HG02852 (cell line): ENCODE measurements at regions not wholly inside any gene's neighbourhood (a gene's known extent, or its start where the extent isn't known, plus 50 kb on each side); places are given as distances from the start of the nearest gene placed in this dataset.

Experiments used
- ATAC-seq: cut with Tn5 transposase; IDR thresholded peaks from one replicate; pipeline ENCODE4 v1.9.1; 2021; ENCODE audit warnings: mild to moderate bottlenecking, moderate library complexity; ENCODE audit not compliant: unreplicated experiment

DNA sequence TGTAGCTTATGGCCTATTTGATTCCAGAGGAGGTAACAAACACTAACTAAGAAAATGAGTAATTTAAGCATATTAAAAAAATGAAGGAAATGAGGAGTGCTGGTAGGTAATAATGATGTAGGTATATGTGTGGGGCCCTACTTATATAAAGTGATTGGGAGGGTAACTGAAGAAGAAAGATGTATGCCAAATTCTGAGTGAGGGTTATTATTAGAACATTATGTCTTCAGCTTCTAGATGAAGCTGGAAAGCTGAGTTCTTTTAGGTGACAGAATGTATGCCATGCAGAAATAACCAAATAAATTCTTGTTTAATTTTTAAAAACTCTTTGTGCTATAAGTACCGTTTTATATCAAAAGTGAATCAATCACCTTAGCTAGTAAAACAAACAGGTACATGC is 479.6 kb upstream of the TENM4 start:
- ATAC-seq, result no peak

DNA sequence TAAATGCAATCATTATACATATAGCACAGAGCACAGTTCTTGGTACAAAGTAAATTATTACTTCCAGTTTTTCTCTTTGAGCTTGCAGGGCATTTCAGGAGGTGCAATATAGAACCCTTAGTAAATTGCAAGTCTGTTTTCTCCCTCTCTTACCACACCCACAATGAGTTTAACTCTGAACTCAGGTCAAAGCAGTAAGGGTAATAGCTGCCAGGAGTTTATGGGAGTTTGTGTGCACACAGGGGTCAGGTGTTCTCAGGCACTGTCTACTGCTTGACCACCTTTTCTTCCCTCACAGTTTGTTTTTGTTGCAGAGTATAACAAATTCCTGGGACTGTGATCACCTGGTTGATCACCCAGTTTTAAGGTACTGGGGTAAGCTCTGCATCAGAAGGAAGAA is 478.5 kb upstream of the TENM4 start:
- no peak for ATAC-seq

DNA sequence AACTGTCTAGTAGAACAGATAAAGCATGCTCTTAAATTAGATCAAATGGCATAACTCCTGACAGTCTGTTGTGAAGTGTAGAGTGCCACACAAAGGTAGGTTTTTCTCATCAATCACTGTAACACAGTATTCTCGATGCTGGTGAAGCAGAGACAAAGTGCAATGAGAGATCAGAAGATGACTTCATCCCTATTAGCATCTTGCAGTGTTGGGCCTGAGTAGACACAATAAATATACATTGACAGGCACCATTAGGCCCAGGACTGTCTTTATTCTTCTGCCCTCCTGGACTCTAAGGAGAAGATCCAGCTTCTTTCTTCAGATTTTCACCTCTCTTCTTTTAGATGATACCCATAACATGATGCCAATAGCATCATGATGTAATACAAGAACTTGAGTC is 478.0 kb upstream of the TENM4 start:
- ATAC-seq, result no peak

DNA sequence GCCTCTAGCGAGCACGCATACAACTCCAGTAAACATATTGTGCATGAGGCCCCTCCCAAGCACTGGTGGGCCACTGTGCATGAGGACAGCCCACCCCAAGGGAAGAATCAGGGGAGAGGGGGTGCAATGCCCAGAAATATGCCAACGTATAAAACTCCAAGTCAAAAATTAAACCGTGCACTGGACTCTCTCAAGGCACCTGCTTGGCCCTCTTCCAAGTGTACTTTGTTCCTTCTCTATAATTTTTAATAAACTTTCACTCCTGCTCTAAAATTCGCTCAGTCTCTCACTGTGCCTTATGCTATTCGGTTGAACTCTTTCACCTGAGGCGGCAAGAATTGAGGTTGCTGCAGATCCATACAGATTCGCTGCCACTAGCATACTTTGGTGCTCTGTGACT is 465.3 kb upstream of the TENM4 start:
- no peak for ATAC-seq

DNA sequence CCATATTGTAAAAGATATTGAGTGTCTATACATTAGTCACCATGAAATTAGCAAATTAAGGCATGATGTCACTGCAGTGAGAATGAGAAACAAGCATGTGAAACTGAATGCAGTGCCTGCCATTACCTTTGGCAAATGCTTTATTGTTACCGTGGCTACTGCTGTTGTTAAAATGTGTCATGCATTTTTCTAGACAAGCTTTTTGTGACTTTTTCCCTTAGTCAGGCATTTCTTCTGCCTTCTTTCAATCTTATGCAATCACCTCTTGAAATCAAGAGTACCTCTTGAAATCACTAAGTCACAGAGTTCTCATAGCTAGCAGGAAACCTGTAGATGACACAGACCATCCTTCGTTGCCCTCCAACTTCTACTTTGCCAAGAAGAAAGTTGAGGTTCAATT is 461.7 kb upstream of the TENM4 start:
- no peak for ATAC-seq

DNA sequence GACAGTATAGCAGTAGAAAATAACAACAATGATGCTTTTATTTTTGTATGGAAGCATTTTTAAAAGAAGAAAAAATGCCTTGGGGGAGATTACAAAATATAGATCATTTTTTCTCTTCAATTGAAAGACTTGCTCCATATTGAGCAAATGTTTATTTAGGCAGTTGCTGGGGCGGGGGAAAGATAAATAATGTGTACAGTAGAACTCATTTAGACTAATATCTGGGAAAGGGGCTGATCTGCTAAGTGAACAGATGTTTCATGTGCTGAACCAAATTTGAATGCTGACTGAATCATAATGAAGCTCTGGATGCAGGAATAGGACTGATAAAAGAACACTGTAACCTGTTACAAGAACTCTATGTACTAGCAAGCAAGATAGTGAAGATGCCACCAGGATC is 457.1 kb upstream of the TENM4 start:
- ATAC-seq, result no peak

DNA sequence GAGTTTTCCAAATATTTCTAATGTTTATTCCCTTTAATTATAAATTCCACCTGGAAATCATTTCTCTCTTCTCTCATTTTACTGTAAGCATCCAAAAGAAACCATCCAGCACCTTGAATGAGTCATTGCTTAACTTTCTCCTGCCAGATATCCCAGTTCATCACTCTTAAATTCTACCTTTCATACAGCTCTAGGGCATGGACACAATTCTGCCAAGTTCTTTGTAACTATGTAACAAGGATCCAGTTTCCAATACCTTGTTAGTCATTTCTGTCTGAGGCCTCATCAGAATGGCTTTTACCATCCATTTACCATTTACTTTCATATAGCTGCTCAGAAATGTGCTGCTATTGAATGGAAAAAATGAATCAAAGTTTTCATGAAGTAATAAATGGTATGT is 455.4 kb upstream of the TENM4 start:
- ATAC-seq, result no peak

DNA sequence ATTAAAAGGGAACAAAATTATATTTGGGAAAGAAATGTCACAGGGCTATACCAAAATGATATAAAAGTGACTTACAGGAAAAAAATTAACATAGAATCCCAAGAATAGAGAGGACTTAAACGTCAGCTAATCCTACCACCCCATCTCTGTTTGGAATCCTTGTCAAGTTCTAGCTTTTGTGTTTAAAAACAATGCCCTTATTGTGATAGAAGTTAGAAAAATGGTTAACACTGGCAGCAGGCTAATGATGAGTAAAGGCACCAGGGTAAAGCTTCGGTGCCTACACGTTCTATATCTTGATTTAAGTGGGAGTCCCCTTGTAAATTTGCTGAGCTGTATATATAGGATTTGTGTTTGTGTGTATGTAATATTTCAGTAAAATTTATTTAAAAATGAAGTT is 453.3 kb upstream of the TENM4 start:
- no peak for ATAC-seq

DNA sequence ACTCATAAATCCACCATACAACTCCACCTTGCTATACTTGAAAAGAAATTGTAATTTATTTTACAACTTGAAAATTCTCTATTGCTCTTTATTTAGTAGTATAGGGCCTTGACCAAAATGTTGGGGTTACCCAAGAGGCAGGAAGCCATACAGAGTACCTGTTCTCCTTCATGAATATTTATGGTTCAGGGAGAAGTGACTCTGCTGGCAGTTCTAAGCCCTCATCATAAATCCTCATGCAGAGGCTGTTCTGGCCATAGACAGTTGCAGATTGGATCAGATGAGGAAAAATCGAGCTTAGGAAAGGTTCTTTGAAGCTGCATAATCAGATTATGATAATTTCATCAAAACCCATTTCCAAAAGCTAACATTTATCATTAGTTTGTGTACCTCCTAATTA is 449.4 kb upstream of the TENM4 start:
- no peak for ATAC-seq

DNA sequence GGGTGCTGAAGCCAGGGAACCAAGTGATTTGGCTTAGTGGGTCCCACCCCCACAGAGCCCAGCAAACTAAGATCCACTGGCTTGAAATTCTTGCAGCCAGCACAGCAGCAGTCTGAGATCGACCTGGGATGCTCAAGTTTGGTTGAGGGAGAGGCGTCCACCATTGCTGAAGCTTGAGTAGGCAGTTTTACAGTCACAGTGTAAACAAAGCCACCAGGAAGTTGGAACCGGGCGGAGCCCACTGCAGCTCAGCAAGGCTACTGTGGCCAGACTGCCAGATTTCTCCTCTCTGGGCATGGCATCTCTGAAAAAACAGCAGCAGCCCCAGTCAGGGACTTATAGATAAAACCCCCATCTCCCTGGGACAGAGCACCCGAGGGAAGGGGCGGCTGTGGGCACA is 424.1 kb upstream of the TENM4 start:
- ATAC-seq, result no peak

DNA sequence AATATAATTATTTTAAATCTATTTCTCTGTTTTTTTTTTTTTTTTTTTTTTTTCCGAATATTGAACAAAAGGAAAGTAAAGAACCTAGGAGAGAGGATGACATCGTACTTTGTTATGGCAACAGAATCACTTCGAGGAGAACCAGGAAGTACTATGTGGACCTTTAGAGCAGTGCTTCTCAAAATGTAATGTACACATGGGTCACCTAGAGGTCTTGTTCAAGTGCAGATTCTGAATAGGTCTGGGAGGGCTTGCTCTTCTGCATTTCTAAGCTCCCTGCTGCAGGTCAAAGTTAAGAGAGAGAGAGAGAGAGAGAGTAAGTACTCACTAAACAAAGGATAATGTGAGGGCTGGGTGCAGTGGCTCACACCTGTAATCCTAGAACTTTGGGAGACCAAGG is 419.5 kb upstream of the TENM4 start:
- ATAC-seq, result no peak

DNA sequence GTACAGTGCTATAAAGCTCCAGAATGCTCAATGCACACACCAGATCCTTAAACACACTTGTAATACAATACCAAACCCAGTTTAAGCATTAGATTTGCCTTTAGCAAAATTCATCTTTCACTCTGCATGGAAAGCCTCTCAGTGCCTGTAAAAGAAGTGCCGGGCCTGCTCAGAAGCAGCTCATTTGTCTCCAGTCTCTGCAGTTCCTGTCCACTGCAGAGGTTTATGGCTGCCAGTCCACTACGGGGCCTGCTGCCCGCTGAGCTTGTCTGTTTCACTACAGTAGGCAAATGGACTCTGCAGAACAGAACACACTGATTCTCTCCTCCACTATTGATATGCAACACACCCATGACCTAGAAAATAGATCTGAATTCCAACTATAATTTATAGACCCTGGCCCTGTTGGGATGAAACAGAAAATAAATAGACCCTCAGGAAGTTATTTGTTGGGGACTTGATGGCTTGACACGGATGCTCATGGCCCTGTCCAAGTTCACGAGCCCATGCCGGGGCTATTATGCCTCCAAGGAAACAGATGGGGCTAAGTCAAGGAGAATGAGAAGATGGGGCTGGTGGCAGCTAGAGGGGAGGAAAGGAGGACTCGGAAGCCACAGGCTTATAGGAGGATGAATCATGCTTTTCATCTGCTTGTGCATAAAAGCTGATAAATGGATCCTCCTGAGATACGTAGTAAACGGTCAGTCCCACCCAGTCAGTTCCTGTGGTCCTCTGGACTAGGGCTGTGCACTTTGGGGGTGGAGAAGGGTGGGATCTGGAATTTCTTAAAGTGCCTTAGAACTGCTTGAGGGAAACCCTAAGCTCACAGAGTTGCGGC is 416.8 kb upstream of the TENM4 start:
- no peak for ATAC-seq

DNA sequence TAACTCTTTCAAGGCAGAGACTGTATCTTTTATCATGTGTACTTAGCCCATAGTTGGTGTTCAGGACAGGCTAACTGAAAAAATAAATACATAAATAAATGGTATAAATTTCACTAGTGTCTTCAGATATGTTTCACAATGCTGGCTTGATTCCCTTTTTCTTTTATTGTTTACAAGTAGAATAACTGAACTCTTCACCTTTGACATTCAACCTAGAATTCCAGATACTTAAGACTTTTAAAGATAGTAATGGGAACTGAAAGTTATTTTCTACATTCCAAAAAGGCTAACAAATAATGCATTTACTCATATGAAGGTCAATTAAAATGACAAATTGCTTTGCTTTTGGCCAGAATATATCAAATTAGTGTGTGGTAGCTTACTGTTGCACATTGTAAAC is 411.3 kb upstream of the TENM4 start:
- no peak for ATAC-seq

DNA sequence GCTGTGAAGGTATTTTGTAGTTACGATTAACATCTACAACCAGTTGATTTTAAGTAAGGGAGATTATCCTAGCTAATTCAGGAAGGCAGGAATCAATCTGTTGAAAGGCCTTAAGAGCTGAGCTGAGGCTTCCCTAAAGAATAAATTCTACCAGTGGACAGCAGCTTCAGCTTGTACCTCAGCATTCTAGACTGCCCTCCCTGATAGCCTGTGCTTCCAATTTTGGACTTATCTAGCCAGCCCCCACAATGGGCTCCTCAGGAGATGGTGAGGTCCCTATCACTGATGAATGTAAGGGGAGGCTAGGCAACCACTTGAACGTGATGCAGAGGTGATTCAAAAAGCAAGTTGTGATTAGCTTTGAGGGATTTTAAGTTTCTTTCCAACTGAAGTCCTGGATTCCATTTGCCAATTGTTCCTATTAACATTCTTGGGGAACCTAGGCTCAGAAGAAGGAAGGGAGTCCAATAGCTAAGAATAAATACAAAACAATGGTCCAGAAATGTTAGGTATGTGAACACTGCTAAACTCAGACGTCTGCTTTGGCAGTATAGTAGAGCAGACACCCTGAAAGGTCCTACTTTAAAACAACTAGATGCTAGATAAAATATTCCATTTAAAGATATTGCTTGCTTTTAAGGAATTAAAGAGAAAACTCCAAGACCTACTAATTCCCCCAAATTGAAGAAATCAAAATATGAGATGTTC is 404.3 kb upstream of the TENM4 start:
- no peak for ATAC-seq

DNA sequence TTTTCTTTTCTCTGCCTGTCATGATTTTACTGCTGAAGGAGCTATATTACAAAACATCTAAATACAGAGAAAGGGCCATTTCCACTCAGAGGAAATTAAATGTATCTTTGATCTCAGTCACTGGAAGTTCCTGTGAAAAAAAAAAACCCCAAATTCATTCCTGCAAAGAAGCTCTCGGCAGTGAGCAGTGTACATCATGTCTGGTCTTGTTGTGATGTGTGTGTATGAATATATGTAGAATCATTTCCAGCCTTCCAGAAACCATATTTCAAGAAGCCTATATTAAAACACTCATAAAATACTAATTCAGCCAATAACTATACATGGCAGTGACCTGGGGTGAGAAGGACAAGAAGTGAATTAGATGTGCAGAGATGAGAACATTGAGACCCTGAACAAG is 393.2 kb upstream of the TENM4 start:
- ATAC-seq, result no peak

DNA sequence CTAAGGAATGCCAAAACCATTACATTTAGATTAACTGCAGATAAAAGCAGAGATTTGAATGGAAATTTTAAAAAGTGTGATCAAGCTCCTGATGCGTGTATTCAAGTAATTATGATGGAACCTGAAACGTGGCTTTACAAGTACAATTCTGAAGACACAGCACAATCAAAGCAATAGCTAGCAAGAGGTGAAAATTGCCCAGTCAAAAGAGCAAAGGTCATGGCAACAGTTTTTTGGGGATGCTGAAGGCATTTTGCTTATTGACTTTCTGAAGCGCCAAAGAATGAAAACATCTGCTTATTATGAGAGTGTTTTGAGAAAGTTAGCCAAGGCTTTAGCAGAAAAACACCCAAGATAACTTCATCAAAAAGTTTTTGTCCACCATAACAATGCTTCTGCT is 389.6 kb upstream of the TENM4 start:
- ATAC-seq, result no peak

DNA sequence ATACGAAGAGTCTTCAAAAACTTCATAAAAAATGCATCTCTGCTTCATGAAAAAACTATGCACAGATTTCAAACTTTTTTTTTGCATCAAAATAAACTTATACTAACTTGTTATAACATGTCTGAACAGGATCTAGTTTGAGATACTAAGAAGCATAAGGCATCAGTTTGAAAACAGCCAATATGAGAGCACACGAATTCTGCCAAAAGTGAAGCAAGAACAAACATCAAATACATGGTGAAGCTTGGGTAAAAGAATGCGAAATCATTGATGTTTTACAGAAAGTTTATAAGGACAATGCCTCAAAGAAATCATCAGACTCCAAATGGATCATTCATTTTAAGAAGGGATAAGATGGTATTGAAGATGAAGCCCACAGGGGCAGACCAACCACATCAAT is 389.1 kb upstream of the TENM4 start:
- ATAC-seq, result no peak

DNA sequence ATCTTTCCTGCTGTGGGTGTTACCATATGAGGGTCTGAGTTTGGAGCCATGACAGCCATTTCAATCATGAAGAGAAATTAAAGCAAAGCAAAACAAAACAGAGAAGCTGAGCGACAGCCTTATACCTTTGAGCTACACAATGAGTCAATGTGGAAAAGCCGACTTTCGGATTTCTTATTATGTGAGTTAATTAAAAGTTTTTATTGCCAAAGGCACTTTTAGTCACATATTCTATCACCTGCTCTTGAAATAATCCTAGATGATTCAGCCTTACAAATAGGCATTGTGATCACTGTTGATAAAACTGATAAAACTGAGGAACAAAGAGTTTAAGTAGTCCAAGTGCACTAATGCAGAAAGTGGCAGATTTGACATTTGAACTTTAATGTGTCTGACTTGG is 381.9 kb upstream of the TENM4 start:
- no peak for ATAC-seq

DNA sequence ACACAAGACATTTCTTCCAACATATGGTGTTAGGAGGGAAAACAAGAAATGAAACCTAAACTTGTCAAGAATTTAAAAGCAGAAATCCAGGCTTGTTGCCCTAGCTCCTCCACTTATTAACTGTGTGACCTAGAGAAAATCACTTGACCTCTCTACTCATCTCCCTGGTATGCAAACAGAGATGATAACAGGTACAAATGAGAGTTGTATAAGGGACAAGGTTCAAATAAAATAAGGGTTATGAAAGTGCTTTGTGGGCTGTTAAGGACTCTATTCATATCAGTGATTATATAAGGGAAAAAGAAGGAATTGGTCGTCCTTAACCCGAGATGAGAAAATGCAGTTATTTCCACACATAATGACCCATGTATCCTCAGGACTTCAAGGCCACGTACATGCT is 372.7 kb upstream of the TENM4 start:
- ATAC-seq, result no peak

DNA sequence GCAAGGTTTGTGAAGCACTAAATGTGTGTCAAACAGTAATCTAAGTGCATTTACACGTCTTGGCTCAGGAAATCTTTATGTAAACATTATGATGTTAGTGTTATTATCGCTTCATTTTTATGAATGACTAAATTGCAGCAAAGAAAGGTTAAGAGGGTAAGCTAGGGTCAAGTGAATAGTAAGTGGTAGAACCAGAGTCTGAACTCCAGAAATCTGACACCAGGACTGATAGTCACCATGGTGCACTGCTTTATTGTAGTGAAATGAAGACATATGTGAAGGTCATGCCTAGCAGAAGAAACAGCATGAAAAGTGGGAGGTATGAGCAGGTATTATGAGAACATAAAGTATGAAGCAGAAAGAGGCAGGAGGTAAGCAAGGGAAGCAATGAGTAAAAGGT is 368.7 kb upstream of the TENM4 start:
- no peak for ATAC-seq

DNA sequence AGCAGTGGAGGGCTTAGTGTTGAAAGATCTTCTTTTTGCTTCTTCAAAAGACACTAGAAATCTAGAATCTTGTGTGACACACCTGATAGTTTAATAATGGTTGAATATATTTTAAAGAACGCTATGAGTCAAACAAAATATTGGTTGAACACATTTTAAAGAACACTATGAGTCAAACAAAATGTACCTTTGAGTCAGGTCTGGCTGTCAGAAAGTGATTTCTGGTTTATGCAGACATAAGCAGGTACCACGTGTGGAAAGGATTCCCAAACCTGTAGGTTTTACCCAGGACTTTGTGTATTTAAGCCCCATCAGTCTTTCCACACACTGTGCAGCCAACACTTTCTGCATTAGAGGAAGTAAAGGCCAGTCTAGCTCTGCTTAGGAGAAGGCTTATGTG is 366.7 kb upstream of the TENM4 start:
- ATAC-seq, result no peak

DNA sequence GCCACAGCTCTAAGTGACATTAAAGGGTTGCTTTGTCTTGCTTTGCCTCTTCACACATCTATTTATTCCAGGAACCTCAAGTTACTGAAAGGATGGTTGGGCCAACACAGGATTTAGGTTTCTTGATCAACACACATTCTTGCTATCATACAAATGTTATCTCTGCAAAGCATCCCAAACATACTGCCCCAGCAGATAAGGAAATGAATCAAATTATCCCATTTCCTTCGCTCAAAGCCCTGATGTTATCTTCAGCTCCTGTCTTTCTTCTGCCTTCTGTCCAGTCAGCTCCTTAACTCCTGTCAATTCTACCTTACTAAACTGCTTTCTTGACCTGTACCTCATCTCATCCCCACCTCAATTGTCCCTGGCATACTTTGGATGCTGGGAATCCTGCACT is 355.9 kb upstream of the TENM4 start:
- ATAC-seq, result no peak
